ENCODE measurements at regions not wholly inside any gene's neighbourhood (a gene's known extent, or its start where the extent isn't known, plus 50 kb on each side); places are given as distances from the start of the nearest gene placed in this dataset.
A peak's percentile ranks its signal among the peaks of the same experiment; 100 is the strongest.

DNA sequence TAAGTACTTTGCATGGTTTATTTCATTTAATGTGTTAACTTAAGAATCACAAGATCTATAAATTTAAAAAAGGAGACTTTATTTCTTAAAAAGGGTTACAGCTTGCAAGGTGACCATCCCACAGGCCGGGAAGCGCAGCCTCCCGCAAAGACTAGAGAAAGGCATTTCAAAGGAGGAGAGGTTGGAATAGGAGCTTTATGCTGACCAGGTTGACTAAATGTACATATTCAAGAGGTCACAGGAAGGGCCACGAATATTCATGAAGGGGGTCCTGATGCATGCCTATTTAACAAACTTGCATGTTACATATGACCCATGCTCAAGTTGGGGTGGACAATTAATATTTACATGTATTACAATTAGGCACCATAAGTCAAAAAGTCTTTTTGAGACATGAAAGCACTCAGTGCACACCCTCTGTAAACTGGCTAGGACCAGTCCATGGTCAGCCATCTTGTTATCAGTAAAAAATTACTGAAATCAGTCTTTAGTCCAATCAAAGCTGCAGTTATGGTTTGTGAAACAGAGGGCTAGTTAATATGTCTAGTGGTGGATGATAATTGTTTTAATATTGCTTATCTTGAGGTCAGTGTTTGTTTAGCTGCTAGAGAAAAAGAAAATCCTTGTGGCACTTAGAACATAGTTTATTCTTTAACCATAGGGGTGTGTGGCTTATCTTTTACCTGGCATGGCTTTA, 169.3 kb downstream of the KCNE4 start:
- H3K79me2 ChIP-seq (ENCODE audit: insufficient read depth, low read length) = no peaks in the 10 kb centered on the region
- FAIRE-seq (no peak), DNase-seq (ENCODE audit: low read depth) (no peak)
- H3K4me3 Mint-ChIP-seq (ENCODE audit: unreplicated experiment) = no peak overlapping the region
- H4K20me1 ChIP-seq (ENCODE audit: insufficient read depth, low read length) = no peaks in the 10 kb centered on the region
- H3K4me1 Mint-ChIP-seq (ENCODE audit: low read depth, unreplicated experiment) = no peaks in the 10 kb centered on the region
- H3K27ac ChIP-seq (ENCODE audit: low read depth, low read length) = no peak overlapping the region
- TF ChIP-seq EZH2 (IDR thresholded peaks at IDR 0.05; ENCODE audit: insufficient read depth, low read length) = no peak
- TF ChIP-seq, protein P1, sequence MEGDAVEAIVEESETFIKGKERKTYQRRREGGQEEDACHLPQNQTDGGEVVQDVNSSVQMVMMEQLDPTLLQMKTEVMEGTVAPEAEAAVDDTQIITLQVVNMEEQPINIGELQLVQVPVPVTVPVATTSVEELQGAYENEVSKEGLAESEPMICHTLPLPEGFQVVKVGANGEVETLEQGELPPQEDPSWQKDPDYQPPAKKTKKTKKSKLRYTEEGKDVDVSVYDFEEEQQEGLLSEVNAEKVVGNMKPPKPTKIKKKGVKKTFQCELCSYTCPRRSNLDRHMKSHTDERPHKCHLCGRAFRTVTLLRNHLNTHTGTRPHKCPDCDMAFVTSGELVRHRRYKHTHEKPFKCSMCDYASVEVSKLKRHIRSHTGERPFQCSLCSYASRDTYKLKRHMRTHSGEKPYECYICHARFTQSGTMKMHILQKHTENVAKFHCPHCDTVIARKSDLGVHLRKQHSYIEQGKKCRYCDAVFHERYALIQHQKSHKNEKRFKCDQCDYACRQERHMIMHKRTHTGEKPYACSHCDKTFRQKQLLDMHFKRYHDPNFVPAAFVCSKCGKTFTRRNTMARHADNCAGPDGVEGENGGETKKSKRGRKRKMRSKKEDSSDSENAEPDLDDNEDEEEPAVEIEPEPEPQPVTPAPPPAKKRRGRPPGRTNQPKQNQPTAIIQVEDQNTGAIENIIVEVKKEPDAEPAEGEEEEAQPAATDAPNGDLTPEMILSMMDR (IDR thresholded peaks at IDR 0.05; ENCODE audit: insufficient read depth, low read depth, low read length) = no peak
- no peak overlapping the region for H3K27ac Mint-ChIP-seq (ENCODE audit: unreplicated experiment)
- no peaks in the 10 kb centered on the region for H3K9me3 Mint-ChIP-seq (ENCODE audit: unreplicated experiment)
- peaks cover 6% of the 10 kb centered on the region for H3K27me3 Mint-ChIP-seq (ENCODE audit: low read depth, unreplicated experiment)
- H3K9me3 ChIP-seq (ENCODE audit: insufficient read depth, low read depth, low read length) = no peaks in the 10 kb centered on the region
- no peak overlapping the region for H2AFZ ChIP-seq (ENCODE audit: low read depth, low read length)
- H3K4me2 ChIP-seq (ENCODE audit: low read length) = no peak overlapping the region
- H3K9ac ChIP-seq (ENCODE audit: low read length) = no peak overlapping the region
- no peaks in the 10 kb centered on the region for H3K36me3 ChIP-seq (ENCODE audit: insufficient read depth, low read length)
- H3K36me3 Mint-ChIP-seq (ENCODE audit: low read depth, unreplicated experiment) = no peaks in the 10 kb centered on the region
- H3K27me3 ChIP-seq (ENCODE audit: insufficient read depth, low read length) = peaks cover 7% of the 10 kb centered on the region
- no peak overlapping the region for H3K4me3 ChIP-seq (ENCODE audit: insufficient read depth, low read depth, low read length)
- H3K4me1 ChIP-seq (ENCODE audit: insufficient read depth, low read length) = no peaks in the 10 kb centered on the region

DNA sequence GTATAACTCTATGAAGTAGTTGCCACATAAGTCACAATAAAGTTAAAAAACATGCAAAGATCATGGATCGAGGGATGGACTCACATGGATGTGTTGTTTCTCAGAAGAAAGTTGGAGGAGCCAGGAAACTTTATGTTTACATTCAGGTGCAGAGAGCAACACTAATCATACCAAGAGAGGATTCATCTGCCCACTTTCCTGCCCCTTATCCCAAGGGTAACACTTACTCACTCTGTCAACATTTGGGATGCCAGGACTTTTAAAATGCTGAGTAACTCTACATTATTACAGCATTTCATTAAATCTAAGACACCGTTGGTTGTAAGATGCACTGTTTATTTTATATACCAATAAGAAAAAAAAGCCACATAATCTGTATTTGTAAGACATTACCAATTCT, 170.4 kb downstream of the KCNE4 start:
- H3K4me2 ChIP-seq (ENCODE audit: low read length) = no peak overlapping the region

DNA sequence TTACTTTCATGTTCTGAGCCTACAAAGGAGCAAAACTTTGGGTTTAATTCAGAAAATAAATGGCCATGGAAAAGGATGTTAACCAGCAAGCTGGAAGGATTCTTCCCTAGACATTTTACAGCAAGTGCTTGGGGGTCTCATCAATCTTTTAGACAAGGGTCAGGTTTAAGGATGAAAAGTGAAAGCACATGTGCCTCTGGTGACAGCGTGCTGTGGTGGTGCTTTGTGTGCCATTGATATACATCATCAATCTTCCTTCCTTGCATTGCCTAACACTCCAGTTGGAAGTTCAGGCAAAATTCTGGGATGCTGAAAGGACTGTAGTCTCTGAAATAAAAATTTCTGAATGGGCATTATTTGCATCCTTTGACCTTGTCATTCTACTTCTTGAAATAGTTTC, 171.2 kb downstream of the KCNE4 start:
- Histone ChIP-seq H4K20me1 (ENCODE audit: insufficient read depth, low read length) (no peaks in the 10 kb centered on the region), H3K79me2 (ENCODE audit: insufficient read depth, low read length) (no peaks in the 10 kb centered on the region), H2AFZ (ENCODE audit: low read depth, low read length) (no peak overlapping the region), H3K9me3 (ENCODE audit: insufficient read depth, low read depth, low read length) (no peaks in the 10 kb centered on the region), H3K4me1 (ENCODE audit: insufficient read depth, low read length) (no peaks in the 10 kb centered on the region), H3K4me2 (ENCODE audit: low read length) (no peak overlapping the region), H3K36me3 (ENCODE audit: insufficient read depth, low read length) (no peaks in the 10 kb centered on the region), H3K9ac (ENCODE audit: low read length) (no peak overlapping the region), H3K27me3 (ENCODE audit: insufficient read depth, low read length) (peaks cover 7% of the 10 kb centered on the region), H3K27ac (ENCODE audit: low read depth, low read length) (no peak overlapping the region), H3K4me3 (ENCODE audit: insufficient read depth, low read depth, low read length) (no peak overlapping the region)
- TF ChIP-seq, protein P1 (IDR thresholded peaks at IDR 0.05; ENCODE audit: insufficient read depth, low read depth, low read length) = no peak
- no peak for TF ChIP-seq EZH2 (IDR thresholded peaks at IDR 0.05; ENCODE audit: insufficient read depth, low read length)
- H3K4me3 Mint-ChIP-seq (ENCODE audit: unreplicated experiment) = no peak overlapping the region
- H3K36me3 Mint-ChIP-seq (ENCODE audit: low read depth, unreplicated experiment) = no peaks in the 10 kb centered on the region
- peaks cover 6% of the 10 kb centered on the region for H3K27me3 Mint-ChIP-seq (ENCODE audit: low read depth, unreplicated experiment)
- H3K4me1 Mint-ChIP-seq (ENCODE audit: low read depth, unreplicated experiment) = no peaks in the 10 kb centered on the region
- no peak overlapping the region for H3K27ac Mint-ChIP-seq (ENCODE audit: unreplicated experiment)
- no peaks in the 10 kb centered on the region for H3K9me3 Mint-ChIP-seq (ENCODE audit: unreplicated experiment)
- FAIRE-seq = no peak
- no peak for DNase-seq (ENCODE audit: low read depth)

More for the DNA sequence above, 170.4 kb downstream of the KCNE4 start:
- Histone ChIP-seq H3K9ac (ENCODE audit: low read length) (no peak overlapping the region), H3K4me3 (ENCODE audit: insufficient read depth, low read depth, low read length) (no peak overlapping the region), H3K9me3 (ENCODE audit: insufficient read depth, low read depth, low read length) (no peaks in the 10 kb centered on the region), H2AFZ (ENCODE audit: low read depth, low read length) (no peak overlapping the region), H4K20me1 (ENCODE audit: insufficient read depth, low read length) (no peaks in the 10 kb centered on the region), H3K79me2 (ENCODE audit: insufficient read depth, low read length) (no peaks in the 10 kb centered on the region), H3K36me3 (ENCODE audit: insufficient read depth, low read length) (no peaks in the 10 kb centered on the region), H3K4me1 (ENCODE audit: insufficient read depth, low read length) (no peaks in the 10 kb centered on the region), H3K27me3 (ENCODE audit: insufficient read depth, low read length) (peaks cover 7% of the 10 kb centered on the region), H3K27ac (ENCODE audit: low read depth, low read length) (no peak overlapping the region)
- DNase-seq (ENCODE audit: low read depth) = peak; percentile 31
- H3K36me3 Mint-ChIP-seq (ENCODE audit: low read depth, unreplicated experiment) = no peaks in the 10 kb centered on the region
- no peaks in the 10 kb centered on the region for H3K4me1 Mint-ChIP-seq (ENCODE audit: low read depth, unreplicated experiment)
- H3K4me3 Mint-ChIP-seq (ENCODE audit: unreplicated experiment) = no peak overlapping the region
- TF ChIP-seq, protein P1 (IDR thresholded peaks at IDR 0.05; ENCODE audit: insufficient read depth, low read depth, low read length) = no peak
- TF ChIP-seq EZH2 (IDR thresholded peaks at IDR 0.05; ENCODE audit: insufficient read depth, low read length) = no peak
- no peak overlapping the region for H3K27ac Mint-ChIP-seq (ENCODE audit: unreplicated experiment)
- H3K9me3 Mint-ChIP-seq (ENCODE audit: unreplicated experiment) = no peaks in the 10 kb centered on the region
- H3K27me3 Mint-ChIP-seq (ENCODE audit: low read depth, unreplicated experiment) = peaks cover 6% of the 10 kb centered on the region
- FAIRE-seq = no peak
